Gastroesophageal sphincter (tissue), 3 donors: ENCODE measurements at regions not wholly inside any gene's neighbourhood (a gene's known extent, or its start where the extent isn't known, plus 50 kb on each side); places are given as distances from the start of the nearest gene placed in this dataset.

Experiments used
- CTCF ChIP-seq, 4 experiments: fragments of 200-600 bp in 2 of 4; fragments of 450-650 bp in 2 of 4; sonication (generic) in 1 of 4; IDR thresholded peaks; one replicate each; pipeline ENCODE4 v1.5.1; 2017 to 2019; ENCODE audit warnings: antibody characterized with exemption in 4 of 4, mild to moderate bottlenecking in 2 of 4, moderate library complexity in 2 of 4
- POLR2AphosphoS5 ChIP-seq: sonication (generic); formaldehyde crosslinking; IDR thresholded peaks from one replicate; pipeline ENCODE4 v1.6.1; 2017; ENCODE audit warnings: antibody characterized with exemption

- TF ChIP-seq CTCF (IDR thresholded peaks at IDR 0.05) (no peak), POLR2AphosphoS5 (no peak)
These were observed 169.5 kb upstream of the GALNT2 start for GRCh38 chr1:229897501-229897900.
